ENCODE measurements at regions not wholly inside any gene's neighbourhood (a gene's known extent, or its start where the extent isn't known, plus 50 kb on each side); places are given as distances from the start of the nearest gene placed in this dataset.
A peak's percentile ranks its signal among the peaks of the same experiment; 100 is the strongest.

DNA sequence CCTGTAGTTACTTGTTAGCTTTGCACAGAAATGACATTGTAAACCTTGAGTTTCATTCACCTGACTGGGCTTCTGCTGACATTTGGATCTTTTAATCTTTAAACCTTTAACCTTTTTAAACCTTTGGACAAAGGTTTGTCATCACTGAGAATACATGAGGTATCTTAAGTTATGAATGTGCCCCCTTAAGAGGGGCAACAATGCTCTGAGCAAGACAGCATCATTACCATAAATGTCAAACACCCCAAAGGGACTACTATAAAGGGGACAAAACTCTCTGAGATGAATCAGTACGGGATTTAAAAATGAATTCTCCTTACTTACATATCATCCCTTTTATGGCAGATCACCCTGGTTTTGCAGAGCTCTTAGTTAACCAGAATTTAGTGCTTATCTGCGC lies 203.3 kb downstream of the COG6 start:
- no peak for DNase-seq (ENCODE audit: low read depth, low spot score)

DNA sequence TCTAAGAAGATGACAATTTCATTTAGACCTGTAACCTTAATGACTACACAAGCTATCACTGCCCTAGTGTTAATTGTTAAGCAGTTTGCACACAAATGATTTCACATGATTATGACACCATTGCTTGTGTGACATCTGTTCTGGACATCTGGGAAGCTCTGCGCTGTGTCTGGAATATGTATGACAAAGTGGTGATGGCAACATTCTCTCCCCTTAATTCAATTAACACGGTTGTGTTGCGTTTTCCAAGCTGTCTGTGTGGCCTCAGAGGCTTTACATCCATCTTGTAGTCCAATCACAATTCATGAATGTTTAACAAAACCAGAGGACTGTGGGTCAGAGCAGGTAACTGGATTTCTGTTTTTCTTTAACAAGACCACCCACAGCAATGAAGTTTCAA lies 204.4 kb downstream of the COG6 start:
- DNase-seq (ENCODE audit: low read depth, low spot score), result no peak

DNA sequence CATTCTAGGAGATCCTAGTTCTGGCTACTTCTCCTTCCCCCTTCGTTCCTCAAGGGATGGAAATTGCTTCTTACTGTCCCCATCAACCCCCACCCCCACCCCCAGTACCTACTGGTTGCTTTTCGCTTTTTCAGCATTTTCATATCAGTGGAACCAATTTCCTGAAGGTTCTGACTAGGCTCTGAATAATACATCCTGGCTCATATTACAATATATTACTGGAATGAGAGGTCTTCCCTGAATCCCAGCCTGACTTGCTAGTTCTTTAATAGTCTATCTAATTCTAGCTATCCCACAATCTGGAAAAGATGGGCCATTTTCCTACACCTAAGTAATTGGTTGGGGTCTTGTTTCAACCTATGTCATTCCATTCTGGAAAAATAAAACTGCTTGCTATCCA lies 207.4 kb downstream of the COG6 start:
- no peak for DNase-seq (ENCODE audit: low read depth, low spot score)

DNA sequence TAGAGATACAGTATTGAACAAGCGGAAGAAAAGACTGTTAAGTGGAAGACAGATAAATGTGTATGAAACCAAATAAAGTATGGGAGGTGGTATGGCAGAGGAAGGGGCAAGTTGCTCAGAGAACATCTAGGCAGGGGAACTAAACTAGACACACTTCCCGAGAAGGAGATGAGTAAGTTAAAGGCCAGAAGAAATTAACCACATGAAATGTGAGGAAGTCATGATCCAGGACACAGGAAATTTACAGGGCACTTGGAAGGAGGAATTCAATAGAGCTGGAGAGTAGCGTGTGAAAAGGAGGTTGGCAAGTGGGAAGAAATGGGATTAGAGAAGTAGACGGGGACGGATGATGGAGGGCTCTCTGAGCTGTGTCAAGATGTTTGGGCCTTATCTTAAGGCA lies 208.8 kb downstream of the COG6 start:
- no peak for DNase-seq (ENCODE audit: low read depth, low spot score)

DNA sequence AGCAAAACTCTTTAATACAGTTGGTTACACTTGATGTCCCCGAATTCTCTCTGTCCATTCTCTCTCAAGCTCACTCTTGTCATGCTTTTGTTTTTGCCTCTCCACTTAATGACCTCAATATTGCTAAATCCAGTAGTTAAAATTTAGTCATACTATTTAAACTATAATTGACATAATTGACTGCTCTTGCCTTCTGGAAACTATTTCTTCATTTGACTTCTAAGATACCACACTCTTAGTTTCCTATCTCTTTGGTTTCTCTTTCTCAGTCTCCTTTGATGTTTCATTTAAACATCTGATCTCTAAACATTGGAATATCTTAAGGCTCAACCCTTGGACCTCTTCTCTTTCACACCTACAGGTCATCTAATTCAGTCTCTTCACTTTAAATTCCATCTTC lies 211.3 kb downstream of the COG6 start:
- DNase-seq (ENCODE audit: low read depth, low spot score), result no peak

DNA sequence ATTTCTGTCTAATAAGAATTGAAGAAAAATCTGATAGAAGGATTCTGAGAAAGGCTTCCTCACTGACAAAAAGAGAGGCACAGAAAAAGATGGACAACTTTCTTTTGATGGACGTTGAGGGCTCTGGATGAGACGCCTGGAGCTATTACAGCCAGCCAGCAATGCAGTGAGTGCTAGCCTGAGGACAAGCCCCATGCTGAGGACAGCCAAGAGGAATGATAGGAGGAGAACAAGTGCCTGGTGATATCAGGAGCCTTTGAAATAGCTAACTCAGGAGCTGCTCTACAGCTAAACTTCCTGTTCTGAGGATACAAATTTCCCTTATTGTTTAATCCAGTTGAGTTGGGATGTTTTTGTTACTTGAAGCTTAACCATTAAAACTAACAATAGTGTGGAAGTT lies 212.3 kb downstream of the COG6 start:
- DNase-seq (ENCODE audit: low read depth, low spot score), result no peak

DNA sequence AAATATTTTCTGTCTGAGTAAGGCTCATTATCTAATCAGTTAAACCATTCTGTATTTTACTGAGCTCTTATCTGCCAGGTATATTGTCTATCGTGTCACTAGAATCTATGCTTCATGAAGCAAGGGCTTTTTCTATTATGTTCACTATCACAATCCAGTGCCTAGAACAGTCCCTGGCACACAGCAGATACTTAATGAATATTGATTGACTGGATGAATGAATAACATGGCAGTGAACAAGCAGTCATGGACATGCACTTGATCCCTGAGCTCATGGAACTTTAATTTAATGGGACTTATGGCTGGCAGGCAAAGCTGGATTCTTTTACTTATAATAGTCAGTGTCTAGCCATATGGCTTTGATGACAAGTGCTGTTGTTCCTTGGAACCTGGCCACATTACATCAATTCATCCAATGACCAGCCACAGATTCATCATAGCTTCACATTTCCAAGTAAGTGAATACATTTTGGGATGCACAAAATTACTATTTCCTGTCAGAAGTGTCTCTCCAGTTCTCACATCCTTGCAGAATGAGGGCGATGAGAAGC lies 214.8 kb downstream of the COG6 start:
- DNase-seq (ENCODE audit: low read depth, low spot score), result no peak

DNA sequence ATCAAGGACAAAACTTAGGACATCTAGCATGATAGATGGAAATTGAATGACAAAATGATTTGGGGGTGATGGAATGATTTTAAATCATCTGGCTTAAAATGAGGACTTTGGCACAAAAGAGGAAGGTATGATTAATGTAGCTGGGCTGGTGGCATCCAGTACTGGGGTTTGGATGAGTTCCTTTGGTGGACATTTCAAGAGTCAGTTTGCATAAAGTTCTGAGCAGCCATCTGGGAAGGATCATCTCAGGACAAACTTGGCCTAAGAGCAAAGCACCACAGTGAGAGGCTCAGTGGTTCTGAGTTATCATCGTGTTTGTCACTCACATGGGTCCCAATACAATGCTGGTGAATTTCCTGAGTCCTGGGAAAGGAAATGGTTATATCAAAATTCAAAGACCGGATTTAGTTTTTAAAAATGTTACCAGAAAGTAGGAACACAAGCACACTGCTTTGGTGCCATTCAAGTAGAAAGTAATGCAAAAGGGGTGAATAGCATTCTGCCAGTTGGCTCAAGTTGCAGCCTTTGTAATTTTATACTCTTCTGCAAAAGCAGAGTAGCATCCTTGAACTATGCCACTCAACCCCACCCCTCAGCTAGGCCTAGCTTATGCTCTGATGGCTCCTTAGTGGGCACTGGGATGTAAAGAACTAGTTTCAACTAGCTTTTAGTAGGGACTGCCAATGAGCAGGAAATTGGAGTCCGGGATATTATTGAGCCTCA lies 219.0 kb downstream of the COG6 start:
- no peak for DNase-seq (ENCODE audit: low read depth, low spot score)

DNA sequence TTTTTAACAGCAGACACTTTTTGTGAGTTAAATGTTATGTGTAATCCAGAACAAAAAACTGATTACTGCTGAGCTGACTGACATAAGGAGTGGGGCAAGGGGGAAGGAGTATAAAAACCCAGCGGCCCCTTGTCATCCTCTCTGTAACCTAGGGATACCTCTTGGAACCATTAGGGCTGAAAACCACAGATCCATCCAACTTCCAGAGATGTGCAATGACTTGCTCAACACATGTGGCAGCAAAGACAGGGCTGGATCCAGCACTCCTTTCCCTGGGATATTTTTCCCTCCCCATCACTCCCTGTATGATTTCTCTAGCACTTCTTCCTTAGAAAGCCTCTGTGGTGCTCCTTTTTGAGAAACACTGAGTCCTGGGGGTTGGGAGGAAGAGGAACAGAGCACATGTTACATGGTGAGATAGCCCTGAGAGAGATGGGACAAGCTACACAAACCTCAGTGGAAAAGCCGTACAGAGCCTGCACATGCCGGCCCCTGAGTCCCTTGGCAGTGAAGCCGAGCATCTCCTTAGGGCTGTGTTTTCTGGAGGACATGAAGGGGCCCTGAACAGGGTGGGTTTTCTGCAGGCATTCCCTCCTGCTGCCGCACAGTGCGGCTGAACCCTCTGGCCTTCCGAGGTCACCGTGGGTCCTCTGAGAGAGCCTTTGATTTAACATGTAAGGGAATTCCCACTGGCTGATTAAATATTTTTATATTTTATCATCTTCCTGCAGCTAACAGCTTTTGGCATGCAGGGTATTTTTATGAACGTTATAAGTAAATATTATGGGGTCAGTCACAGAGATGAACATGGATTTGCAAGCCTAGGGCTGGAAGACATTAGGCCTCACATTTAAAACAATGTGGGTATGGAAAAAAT lies 219.9 kb downstream of the COG6 start:
- DNase-seq (ENCODE audit: low read depth, low spot score), result no peak

DNA sequence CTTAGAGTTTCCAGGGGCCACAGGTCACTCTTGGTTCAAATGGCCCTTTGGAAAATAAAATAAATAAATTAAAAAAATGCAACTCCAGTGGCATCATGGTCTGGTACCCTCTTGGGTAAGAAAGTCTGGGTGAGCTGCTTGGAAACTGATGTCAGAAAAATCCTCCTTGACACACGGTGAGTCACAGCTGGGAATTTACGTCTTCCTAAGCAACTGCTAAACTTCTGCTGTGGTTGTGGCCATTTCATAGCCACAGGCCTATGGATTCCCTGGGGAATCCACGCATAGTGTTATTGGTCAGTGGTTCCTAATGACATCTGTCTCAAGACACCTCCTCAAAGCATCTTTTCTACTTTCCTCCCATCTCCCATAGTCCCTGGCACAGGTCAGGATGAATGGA lies 220.8 kb downstream of the COG6 start:
- peak; percentile 80 for DNase-seq (ENCODE audit: low read depth, low spot score)

DNA sequence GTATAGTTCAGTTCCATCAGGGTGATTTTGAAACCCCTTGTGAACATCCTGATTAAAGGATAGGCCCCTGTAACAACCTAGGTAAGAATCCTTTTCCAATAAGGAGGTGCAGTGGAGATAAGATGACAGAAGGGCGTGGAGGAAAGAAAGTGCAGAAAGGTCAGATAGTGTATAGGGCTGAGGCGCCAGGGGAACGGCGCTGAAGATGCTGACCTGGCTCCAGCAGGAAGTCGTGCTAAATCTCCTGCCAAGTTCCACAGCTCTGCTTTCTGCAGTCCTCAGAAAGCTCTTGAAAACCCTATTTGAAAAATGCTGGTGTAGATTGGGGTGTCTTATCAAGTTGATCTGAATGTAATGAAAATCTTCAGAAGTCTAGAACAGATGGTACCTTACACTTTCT lies 221.7 kb downstream of the COG6 start:
- DNase-seq (ENCODE audit: low read depth, low spot score), result no peak

DNA sequence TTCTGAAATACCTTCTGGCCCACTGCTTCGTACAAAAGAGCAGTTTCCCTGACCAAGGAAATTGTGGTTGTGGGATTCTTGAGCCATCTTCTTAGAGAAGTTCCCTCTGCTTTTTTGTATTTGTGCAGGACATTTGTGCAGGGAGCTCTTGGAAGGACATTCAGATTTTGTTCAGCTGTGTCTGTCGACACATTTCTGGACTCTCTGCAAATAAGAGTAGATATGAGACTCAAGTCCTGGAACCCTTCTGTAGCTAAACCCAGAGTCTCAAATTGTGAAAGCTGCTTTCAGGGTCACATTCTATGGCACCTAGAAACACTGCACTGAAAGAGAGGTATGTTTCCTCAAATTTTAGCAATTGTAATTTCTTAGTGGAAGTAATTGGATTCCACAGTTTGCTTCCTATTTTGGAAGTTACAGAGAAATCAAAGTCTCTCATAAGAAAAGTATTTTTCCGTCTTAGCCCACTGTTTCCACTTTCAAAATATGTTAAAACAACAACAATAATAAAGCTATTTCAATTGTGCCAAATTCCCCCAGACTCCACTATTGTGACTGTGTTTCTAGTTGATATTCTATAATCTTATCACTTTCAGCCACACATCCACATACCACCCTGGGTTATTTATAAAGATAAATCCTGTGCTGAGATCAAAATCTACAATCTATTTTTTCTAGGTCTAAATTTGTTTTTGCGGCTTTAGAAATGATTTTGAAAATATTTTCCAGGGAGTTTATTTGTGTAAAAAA lies 224.0 kb downstream of the COG6 start:
- DNase-seq (ENCODE audit: low read depth, low spot score), result no peak

DNA sequence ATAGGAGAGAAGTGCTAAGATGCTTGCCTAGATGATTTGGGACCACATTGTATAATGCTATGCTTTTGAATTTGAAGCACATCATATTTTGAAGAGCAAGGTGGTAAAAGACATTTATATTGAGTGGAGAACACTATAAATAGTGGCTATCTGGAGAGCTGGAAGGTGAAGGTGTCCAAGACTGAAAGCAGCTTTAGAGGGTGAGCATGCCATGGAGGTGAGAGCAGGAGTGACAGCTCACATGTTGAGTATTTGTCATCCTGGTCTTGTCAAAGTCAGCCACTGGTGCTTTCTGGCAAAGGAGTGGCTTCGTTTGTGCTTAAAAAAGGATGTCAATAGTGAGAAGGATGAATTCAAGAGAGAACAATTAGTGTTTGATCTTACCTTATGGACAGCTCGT lies 225.9 kb downstream of the COG6 start:
- no peak for DNase-seq (ENCODE audit: low read depth, low spot score)

DNA sequence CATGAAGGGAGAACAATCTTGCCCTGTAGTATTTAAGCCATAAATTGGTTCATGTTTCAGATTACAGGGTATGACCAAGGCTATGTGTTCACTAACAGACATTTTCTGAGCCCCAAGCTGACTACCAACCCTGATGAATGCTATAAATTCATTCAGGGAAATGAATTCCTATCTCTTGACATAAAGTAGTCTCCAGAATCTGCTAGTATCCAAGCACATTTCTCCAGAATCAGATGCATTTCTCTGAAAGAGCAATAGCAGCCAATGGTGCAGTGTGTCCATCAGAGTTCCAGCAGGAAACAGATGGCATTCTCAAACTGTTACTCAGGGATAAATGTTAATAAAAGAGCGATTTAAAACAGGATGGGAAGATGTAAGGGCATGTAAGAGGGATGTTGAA lies 226.4 kb downstream of the COG6 start:
- no peak for DNase-seq (ENCODE audit: low read depth, low spot score)

DNA sequence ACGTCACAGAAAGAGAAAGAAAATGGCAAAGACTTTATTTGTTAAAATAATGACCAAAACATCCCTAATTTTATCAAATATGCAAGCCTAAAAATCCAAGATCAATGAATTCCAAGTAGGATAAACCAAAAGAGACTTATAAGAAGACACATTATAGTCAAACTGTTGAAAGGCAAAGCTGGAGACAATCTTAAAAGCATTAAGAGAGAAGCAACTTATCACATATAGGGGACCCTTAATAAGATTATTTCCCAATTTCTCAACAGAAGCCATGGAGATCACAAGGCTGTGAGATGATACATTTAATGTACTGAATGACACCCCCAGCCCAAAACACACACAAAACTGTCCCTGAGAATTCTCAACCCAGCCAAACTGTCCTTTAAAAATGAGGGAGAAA lies 228.7 kb downstream of the COG6 start:
- DNase-seq (ENCODE audit: low read depth, low spot score), result no peak

DNA sequence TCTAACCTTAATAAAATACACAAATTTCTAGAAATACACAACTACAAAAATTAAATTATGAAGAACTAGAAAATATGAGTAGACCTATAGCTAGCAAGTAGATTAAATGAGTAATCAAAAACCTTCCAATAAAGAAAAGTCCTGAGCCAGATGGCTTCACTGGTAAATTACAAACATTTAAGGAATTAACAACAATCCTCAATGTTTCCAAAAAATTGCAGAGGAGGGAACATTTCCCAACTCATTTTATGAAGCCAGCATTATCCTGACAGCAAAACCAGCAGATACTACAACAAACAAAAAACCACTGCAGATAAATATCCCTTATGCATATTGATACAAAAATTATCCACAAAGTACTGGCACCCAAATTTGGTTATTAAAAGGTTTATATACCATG lies 230.9 kb downstream of the COG6 start:
- no peak for DNase-seq (ENCODE audit: low read depth, low spot score)

DNA sequence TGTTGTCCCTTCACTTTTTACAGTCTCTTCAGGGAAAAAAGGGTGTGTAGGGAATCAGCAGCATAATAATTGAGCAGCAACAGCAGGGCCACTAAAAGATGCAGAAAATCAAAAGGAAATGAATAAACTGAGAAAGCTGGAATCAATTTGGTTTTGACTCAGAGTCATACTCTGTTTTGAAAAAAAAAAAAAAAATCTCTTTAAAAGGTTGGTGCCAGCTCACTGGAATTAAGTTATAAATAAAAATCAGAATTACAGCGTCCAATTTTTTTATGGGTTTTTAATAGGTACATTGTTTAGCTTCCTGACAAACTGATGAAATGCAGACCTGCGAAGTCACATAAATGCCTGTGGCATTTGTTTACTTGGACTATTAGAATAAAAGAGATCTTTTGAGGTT lies 231.9 kb downstream of the COG6 start:
- no peak for DNase-seq (ENCODE audit: low read depth, low spot score)

DNA sequence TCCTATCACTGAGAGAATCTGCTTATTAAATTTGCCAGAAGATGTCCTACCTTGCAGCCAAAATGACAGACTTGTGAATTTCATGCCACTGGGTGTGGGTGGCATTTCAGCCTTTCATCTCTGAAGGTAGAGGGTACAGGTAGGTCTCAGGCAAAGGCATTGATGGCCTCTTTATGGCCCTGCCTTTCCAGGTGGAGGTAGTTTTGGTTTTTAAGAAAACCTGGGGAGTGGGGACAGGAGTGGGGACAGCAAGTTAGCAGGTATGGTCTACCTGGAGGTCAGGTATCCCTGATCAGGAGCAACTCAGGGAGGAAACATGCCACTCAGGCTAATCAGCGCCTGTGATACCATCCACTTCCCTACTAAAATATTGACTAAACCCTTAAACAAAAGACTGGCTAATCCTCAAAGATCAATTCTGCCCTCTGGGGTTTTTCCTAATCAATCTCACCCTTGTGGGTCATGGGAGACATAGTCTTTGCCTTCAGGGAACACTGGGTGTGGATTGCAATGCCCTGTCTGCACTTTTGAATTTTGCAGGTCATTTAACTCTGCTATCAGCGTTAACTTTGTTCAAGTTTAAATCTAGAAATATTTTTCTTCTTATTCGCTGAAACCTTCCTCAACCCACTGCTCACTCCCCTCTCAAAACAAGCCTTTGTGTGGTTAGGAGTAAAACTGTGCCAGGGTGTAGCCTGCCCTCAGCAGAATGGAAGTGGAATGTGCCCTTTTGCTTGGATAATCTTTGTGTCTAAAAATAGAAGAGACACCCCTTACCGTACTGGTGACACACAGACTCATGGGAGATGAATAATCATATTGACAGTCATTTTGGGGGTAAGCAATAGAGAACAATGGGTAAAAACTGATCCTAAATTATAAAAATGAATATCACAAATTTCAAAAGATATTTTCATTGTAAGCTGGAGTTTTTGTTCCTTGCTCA lies 233.7 kb downstream of the COG6 start:
- DNase-seq (ENCODE audit: low read depth, low spot score), result peak; percentile 79

DNA sequence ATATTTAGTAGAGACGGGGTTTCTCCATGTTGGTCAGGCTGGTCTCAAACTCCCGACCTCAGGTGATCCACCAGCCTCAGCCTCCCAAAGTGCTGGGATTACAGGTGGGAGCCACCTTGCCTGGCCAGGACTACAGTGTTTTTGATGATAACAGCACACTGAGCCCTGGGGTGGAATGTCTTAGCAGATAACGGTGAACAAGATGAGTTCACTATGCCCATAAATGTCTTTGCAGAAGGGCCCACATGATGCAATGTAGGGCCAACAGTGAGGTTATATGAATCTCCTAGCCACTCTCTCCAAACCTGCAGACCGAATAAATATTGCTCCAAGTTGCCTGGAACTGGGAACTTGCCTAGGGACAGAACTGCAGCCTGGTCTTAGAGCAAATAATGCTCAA lies 235.1 kb downstream of the COG6 start:
- DNase-seq (ENCODE audit: low read depth, low spot score), result no peak

DNA sequence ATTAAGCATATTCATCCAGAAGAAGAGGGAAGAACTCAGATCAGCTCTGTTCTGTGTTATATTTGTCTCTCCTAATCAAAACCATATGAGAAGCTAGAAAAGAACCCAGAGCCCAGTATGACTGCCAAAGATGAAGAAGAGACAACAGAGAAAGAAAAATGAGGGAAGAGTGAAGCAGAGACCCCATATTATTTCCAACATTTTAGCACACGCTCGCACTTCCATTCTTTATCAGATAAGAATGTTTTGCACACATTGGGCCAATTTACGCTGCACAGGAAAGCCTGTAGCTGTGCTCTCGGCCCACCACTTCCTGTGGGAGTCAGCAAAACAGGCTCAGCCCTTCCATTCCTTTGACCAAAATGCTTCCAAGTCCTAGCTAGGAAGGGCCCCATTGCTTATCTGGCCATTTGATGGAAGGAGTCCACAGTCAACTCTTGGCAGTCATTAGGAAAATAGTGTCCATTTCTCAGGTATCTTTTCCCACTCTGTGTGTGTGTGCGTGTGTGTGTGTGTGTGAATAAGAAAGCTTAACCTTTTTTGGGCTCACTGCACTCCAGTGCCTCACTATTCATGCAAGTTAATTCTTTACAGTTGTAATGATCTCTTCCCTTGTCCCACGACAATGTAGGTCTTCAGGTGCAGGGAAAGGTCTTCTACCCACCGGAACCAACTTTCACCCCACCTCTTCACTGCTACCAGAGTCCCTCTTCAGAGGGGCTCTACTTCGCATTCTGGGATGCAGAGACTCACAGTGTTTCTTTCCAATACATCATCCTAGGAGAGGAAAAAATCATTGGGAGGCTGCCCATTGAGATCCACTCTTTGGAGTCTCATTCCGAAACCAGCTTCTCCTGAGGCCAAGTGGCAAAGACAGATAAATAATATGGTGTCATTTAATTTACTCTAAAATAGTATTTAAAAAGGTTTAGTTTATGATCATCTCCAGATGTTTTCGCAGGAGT lies 237.5 kb downstream of the COG6 start:
- no peak for DNase-seq (ENCODE audit: low read depth, low spot score)

Measured in astrocyte of the hippocampus (primary cell).